NCI-H2196 (cell line): ENCODE measurements at regions not wholly inside any gene's neighbourhood (a gene's known extent, or its start where the extent isn't known, plus 50 kb on each side); places are given as distances from the start of the nearest gene placed in this dataset.
"Not testable (repeated sequence)": the region's sequence is repeated elsewhere in the genome, so short reads cannot be mapped to it uniquely, and the experiment has no call there.

Source experiments
- DNase-seq: peaks from one replicate; lab custom pipeline; 2025; ENCODE audit not compliant: unreplicated experiment; lab: John Stamatoyannopoulos, UW

- no peak for DNase-seq
These were observed 77.9 kb upstream of the ALX4 start for GRCh38 chr11:44387825-44388224.

- no peak for DNase-seq
These were observed 79.1 kb upstream of the ALX4 start for GRCh38 chr11:44388828-44389657.

GRCh38 chr11:44389963-44390605, 80.1 kb upstream of the ALX4 start:
- DNase-seq = no peak

GRCh38 chr11:44391004-44391403, 81.1 kb upstream of the ALX4 start:
- DNase-seq = not testable (repeated sequence)

GRCh38 chr11:44396746-44397145, 86.8 kb upstream of the ALX4 start:
- not testable (repeated sequence) for DNase-seq

GRCh38 chr11:44397586-44398178, 87.7 kb upstream of the ALX4 start:
- no peak for DNase-seq

- DNase-seq = no peak
These were observed 88.5 kb upstream of the ALX4 start for GRCh38 chr11:44398266-44399030.

GRCh38 chr11:44399968-44400367, 90.0 kb upstream of the ALX4 start:
- no peak for DNase-seq

- no peak for DNase-seq
These were observed 90.5 kb upstream of the ALX4 start for GRCh38 chr11:44400431-44400830.

- no peak for DNase-seq
These were observed 92.6 kb upstream of the ALX4 start for GRCh38 chr11:44402466-44403075.

- no peak for DNase-seq
These were observed 93.2 kb upstream of the ALX4 start for GRCh38 chr11:44403176-44403575.

GRCh38 chr11:44403587-44404273, 93.8 kb upstream of the ALX4 start:
- no peak for DNase-seq

GRCh38 chr11:44404301-44404700, 94.4 kb upstream of the ALX4 start:
- DNase-seq = no peak

- DNase-seq = no peak
These were observed 94.9 kb upstream of the ALX4 start for GRCh38 chr11:44404736-44405395.

GRCh38 chr11:44407211-44407996, 97.5 kb upstream of the ALX4 start:
- no peak for DNase-seq

- DNase-seq = no peak
These were observed 98.2 kb upstream of the ALX4 start for GRCh38 chr11:44408141-44408540.

GRCh38 chr11:44408711-44409470, 99.0 kb upstream of the ALX4 start:
- no peak for DNase-seq

- no peak for DNase-seq
These were observed 99.8 kb upstream of the ALX4 start for GRCh38 chr11:44409558-44410236.
